ENCODE measurements at regions not wholly inside any gene's neighbourhood (a gene's known extent, or its start where the extent isn't known, plus 50 kb on each side); places are given as distances from the start of the nearest gene placed in this dataset.

- ChIA-PET POLR2A (no interaction called here), CTCF (interaction anchor here (0.6 to 1.7 kb wide), 3 partner anchors 10 to 59 kb away, joined by 3 to 8 read pairs (median 4); no protein-coding TSS in a partner anchor)
- no peak overlapping the region for H3K27ac ChIP-seq (ENCODE audit: insufficient read depth, low read depth, low read length)
These were observed 58.9 kb upstream of the FRMD6 start for GRCh38 chr14:51592836-51593235.

More at GRCh38 chr14:51592836-51593235, 58.9 kb upstream of the FRMD6 start:
- H3K36me3 ChIP-seq (ENCODE audit: control insufficient read depth in 2 of 2, extremely low read depth in 1 of 2, insufficient read depth in 2 of 2, low read length in 2 of 2): no peaks in the 10 kb centered on the region
- H4K20me1 ChIP-seq (replicated peaks; ENCODE audit: control insufficient read depth, extremely low read depth, insufficient read depth, low read length): no peaks in the 10 kb centered on the region
- no peaks in the 10 kb centered on the region for H3K27me3 ChIP-seq (ENCODE audit: control insufficient read depth in 2 of 2, insufficient read depth in 2 of 2, low read length in 2 of 2)
- H3K4me2 ChIP-seq (ENCODE audit: insufficient read depth, low read length): no peak overlapping the region
- H3K4me1 ChIP-seq (ENCODE audit: control insufficient read depth, extremely low read depth, insufficient read depth, low read length): no peaks in the 10 kb centered on the region
- TF ChIP-seq POLR2A (IDR thresholded peaks at IDR 0.05; ENCODE audit: low read depth, low read length) (no peak), MYC (IDR thresholded peaks at IDR 0.05; ENCODE audit: low read depth, low read length) (no peak), GATA2 (IDR thresholded peaks at IDR 0.05; ENCODE audit: insufficient read depth, insufficient read length, low read depth, low read length) (no peak), CTCF (IDR thresholded peaks at IDR 0.05; ENCODE audit: extremely low read depth in 1 of 2, insufficient read depth in 1 of 2, low read depth in 1 of 2, low read length in 2 of 2) (no peak), FOS (IDR thresholded peaks at IDR 0.05; ENCODE audit: borderline replicate concordance, insufficient read depth, low read length) (no peak), POLR2AphosphoS5 (IDR thresholded peaks at IDR 0.05; ENCODE audit: insufficient read depth, low read depth, low read length) (no peak), EZH2 (IDR thresholded peaks at IDR 0.05; ENCODE audit: borderline replicate concordance, low read depth, low read length, severe bottlenecking) (no peak), JUN (IDR thresholded peaks at IDR 0.05; ENCODE audit: borderline replicate concordance, insufficient read depth, insufficient read length, low read depth) (no peak), MAX (IDR thresholded peaks at IDR 0.05; ENCODE audit: insufficient read depth, insufficient read length) (no peak)
- dilution Hi-C loops (cut with MboI; ENCODE audit: extremely low pct_ligation_motif_present, low sequenced_read_pairs): no loop called here
- H3K9me1 ChIP-seq (replicated peaks; ENCODE audit: control insufficient read depth, extremely low read depth, insufficient read depth, low read length): no peaks in the 10 kb centered on the region
- no peaks in the 10 kb centered on the region for H3K9me3 ChIP-seq (replicated peaks; ENCODE audit: control insufficient read depth, insufficient read depth, low read length)
- H3K79me2 ChIP-seq (ENCODE audit: control insufficient read depth, insufficient read depth, low read length): no peaks in the 10 kb centered on the region
- H3K9ac ChIP-seq (replicated peaks; ENCODE audit: extremely low read depth, insufficient read depth, low read length): no peak overlapping the region
- FAIRE-seq (no peak), DNase-seq (ENCODE audit: low read depth, low spot score) (no peak)
- no TSS peak for BruUV-seq (replicated peaks)
- intact Hi-C loops (cut with micrococcal nuclease): no loop called here
- H3K4me3 ChIP-seq (replicated peaks in 1 of 3; ENCODE audit: insufficient read depth in 1 of 3, low read depth in 1 of 3, low read length in 3 of 3): no peak overlapping the region
- H2AFZ ChIP-seq (ENCODE audit: low read depth, low read length): no peak overlapping the region

All from endothelial cell of umbilical vein (primary cell).